ENCODE measurements at regions not wholly inside any gene's neighbourhood (a gene's known extent, or its start where the extent isn't known, plus 50 kb on each side); places are given as distances from the start of the nearest gene placed in this dataset.
"Not testable (repeated sequence)": the region's sequence is repeated elsewhere in the genome, so short reads cannot be mapped to it uniquely, and the experiment has no call there.

GRCh38 chr1:60847855-60848582, 234.3 kb upstream of the NFIA start:
- DNase-seq = no peak

- no peak for DNase-seq
These were observed 235.0 kb upstream of the NFIA start for GRCh38 chr1:60847391-60847790.

GRCh38 chr1:60845659-60846058, 236.7 kb upstream of the NFIA start:
- DNase-seq = not testable (repeated sequence)

DNA sequence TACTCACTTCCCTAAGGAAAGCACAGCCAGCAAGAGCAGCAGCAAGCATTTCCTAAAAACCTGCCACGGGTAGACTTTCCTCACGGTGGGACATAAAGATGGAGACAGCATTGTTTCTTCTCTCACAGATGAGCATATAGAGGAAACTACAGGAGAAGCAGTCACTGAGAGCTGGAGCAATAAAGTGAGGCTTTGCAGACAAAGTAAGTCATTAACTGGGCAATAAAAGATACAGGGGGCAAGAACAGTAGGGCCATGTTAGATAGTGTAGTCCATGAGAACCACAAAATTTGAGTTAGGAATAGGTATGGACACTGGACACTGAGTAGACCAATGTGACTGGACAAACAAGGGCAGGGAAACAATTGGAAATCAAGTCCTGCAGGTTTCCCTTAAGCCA, 240.1 kb upstream of the NFIA start:
- no peak for DNase-seq

- no peak for DNase-seq
These were observed 241.0 kb upstream of the NFIA start for GRCh38 chr1:60841116-60842046.

- DNase-seq = not testable (repeated sequence)
These were observed 241.9 kb upstream of the NFIA start for GRCh38 chr1:60840476-60840875.

- DNase-seq = no peak
These were observed 246.7 kb upstream of the NFIA start for GRCh38 chr1:60835649-60836048.

GRCh38 chr1:60833173-60833572, 249.2 kb upstream of the NFIA start:
- no peak for DNase-seq

GRCh38 chr1:60832367-60832766, 250.0 kb upstream of the NFIA start:
- DNase-seq = no peak

DNA sequence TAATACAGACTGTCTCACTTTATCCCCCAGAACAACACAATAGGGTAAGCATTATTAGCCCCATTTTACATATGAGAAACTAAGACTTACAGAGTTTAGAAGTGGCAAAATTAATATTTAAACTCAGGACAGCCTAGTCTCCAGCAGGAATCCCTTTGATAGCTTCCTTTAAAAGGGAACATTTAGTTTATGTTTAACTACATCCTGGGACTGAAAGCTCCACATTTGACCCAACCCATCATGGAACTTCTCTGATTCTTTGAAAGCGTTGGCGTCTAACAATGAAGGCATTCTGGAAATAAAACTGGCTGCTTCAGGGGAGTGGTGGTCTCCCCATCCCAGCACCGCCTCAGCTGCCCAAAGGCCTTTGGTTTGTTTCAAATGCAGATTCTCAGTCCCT, 250.6 kb upstream of the NFIA start:
- no peak for DNase-seq

GRCh38 chr1:60828944-60829343, 253.4 kb upstream of the NFIA start:
- no peak for DNase-seq

GRCh38 chr1:60826320-60827094, 255.9 kb upstream of the NFIA start:
- no peak for DNase-seq

DNA sequence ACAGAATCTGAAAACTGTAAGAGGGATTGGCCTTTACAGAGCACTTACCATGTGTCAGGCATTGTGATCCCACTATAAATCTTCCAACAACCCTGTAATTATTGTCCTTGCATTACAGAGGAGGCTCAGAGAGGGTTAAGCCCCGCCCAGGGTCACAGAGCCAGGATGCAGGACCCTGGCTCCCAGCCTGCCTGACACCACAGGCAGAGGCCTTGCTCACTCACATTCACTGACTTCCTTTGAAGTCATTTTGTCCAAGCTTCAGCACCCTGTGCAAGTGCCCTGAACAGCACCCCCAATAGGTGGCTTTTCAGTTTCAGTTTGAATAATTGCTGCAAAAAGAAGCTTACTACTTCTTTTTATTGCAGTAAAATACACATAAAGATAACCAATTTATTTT, 256.8 kb upstream of the NFIA start:
- no peak for DNase-seq

GRCh38 chr1:60823151-60823550, 259.2 kb upstream of the NFIA start:
- DNase-seq = no peak

DNA sequence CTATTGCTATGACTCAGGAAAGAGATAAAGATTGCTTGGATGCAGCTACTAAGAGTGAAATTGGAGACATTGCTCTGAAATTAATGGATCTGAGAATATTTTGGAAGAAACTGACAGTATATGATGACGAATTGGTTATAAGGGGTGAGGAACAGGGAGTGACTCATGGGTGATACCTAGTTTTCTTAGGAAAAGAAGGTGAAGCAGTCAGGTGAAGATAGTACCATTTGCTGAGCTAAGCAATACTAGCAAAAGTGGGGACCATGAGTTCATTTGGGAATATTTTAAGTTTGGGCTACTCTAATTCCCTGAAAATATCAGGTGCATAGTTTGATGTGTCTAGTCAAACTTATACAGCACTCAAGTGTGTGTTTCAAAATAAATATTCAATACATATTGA, 260.1 kb upstream of the NFIA start:
- no peak for DNase-seq

GRCh38 chr1:60821156-60821555, 261.2 kb upstream of the NFIA start:
- no peak for DNase-seq

DNA sequence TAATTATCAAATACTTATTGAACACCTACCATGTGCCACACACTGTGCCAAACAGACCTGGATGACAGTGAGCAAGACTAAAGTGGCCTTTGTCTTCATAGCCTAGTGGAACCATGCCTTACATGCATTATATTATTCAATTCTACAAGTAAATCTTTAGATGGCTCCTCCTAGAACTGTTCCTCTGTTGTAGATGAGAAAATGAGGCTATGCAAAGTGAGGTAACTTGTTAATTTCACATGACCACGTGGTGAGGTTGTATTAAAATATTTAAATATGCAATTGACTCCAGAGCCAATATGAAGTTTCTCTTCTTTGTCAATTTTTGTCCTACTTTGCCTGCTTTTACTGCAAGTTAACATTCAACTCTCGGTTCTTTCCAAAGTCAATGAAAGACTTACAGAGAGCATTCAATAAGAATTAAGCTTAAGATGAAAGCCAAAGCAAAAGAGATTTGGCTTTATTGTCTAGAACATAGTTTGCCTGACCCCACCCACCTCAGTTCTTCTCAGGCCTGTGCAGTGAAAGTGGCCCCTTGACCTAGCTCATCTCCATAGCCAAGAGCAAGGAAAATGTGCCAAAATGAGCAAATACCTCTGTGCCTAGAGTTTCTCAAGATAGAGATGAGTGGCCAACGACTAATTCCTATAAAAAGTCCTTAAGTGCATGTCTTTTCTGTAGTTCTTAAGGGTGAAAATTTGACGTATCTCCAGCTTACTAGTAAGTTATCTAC, 263.2 kb upstream of the NFIA start:
- no peak for DNase-seq

DNA sequence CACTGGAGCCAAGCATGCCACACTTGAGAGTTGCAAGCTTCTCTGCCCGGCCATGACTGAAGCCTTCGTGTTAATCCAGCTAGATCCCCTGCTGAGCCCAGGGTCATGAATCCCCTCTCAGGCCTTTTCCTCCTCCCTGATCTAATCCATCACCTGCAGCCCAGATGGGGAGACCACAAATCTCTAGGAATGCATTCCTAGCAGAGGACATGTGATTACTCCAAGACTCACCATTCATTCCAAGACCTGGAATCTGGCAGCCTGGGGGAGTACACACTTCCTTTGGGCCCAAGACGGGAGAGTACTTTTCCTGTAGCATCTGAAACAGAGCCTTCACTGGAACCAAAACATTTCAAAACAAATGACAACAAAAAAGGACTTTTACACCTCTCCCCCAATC, 269.3 kb upstream of the NFIA start:
- no peak for DNase-seq

- DNase-seq = no peak
These were observed 273.0 kb upstream of the NFIA start for GRCh38 chr1:60809204-60809980.

DNA sequence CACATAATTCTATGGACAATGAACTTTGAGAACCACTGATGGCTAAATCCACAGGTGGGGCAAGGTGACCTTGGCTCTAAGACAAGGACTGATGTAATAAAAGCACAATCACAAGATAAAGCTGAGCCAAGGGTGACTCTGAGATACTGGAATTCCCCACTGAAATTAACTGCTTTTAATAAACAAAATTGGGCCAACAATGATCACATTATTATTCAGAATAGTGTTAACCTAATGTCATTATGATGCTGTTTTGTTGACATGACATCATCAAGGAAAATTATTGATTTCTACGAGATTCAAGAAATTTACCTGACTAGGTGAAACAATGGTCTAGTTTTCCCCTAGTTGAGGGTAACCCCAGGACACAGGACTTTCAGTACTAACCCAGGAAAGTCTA, 273.7 kb upstream of the NFIA start:
- no peak for DNase-seq

DNA sequence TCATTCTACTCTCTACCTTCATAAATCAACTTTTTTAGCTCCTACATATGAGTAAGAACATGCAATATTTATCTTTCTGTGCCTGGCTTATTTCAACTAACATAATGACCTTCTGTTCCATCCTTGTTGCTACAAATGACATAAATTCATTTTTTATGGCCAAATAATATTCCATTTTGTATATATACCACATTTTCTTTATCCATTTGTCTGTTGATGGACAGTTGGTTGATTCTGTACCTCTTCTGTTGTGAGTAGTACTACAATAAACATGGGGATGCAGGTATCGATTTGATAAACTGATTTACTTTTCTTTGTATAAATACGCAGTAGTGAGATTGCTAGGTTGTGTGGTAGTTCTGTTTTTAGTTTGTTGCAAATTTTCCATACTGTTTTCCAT, 279.5 kb upstream of the NFIA start:
- no peak for DNase-seq

GRCh38 chr1:60797351-60797750, 285.0 kb upstream of the NFIA start:
- DNase-seq = no peak
